Body of pancreas (tissue), 4 donors: ENCODE measurements at regions not wholly inside any gene's neighbourhood (a gene's known extent, or its start where the extent isn't known, plus 50 kb on each side); places are given as distances from the start of the nearest gene placed in this dataset.

ENCODE experiments used
- POLR2A ChIP-seq, 3 donors: fragments of 450-650 bp; IDR thresholded peaks; one replicate each; pipeline ENCODE4 v1.6.1; 2016; ENCODE audit warnings: antibody characterized with exemption in 3 of 3, mild to moderate bottlenecking in 2 of 3
- TF ChIP-seq, protein P1 (sequence below), 7 experiments: fragments of 450-650 bp in 4 of 7; fragments of 200-600 bp in 3 of 7; sonication (generic) in 3 of 7; IDR thresholded peaks; one replicate each; pipeline ENCODE4 v1.5.1; 2016 to 2019; ENCODE audit warnings: antibody characterized with exemption in 7 of 7

DNA sequence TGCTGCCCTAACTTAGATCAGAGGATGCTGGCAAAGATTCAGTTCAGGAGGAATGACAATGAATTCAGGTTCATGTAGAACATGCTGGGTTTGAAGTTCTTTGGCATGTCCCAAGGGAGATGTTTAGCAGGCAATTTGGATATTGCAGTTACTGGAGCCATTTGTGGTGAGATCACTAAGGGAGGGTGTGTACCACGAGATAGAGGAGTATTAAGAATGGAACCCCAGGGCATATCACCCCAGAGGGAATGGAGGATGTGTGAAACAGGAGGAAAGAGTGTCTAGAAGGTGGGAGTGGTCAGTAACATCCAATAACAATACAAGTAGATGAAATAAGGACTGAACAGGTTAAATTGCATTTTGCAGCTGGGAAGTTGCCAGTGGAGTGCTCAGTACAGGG, 87.1 kb downstream of the CCR1 start:
- TF ChIP-seq, protein P1, sequence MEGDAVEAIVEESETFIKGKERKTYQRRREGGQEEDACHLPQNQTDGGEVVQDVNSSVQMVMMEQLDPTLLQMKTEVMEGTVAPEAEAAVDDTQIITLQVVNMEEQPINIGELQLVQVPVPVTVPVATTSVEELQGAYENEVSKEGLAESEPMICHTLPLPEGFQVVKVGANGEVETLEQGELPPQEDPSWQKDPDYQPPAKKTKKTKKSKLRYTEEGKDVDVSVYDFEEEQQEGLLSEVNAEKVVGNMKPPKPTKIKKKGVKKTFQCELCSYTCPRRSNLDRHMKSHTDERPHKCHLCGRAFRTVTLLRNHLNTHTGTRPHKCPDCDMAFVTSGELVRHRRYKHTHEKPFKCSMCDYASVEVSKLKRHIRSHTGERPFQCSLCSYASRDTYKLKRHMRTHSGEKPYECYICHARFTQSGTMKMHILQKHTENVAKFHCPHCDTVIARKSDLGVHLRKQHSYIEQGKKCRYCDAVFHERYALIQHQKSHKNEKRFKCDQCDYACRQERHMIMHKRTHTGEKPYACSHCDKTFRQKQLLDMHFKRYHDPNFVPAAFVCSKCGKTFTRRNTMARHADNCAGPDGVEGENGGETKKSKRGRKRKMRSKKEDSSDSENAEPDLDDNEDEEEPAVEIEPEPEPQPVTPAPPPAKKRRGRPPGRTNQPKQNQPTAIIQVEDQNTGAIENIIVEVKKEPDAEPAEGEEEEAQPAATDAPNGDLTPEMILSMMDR (IDR thresholded peaks at IDR 0.05): no peak
- no peak for TF ChIP-seq POLR2A (IDR thresholded peaks at IDR 0.05)
